PC-3 (cell line): ENCODE measurements at regions not wholly inside any gene's neighbourhood (a gene's known extent, or its start where the extent isn't known, plus 50 kb on each side); places are given as distances from the start of the nearest gene placed in this dataset.

Source experiments
- ATAC-seq: fragments of 200-7000 bp; cut with Tn5 transposase; 2 replicates; pipeline ENCODE4 v1.9.1; 2020; ENCODE audit warnings: mild to moderate bottlenecking, moderate library complexity
- BruUV-seq: library from RNA; stranded (reverse); fragments of 400-500 nt; replicated peaks from 2 replicates; lab custom pipeline; 2021; lab: Mats Ljungman, UMichigan
- CTCF ChIA-PET: fragments of 300-600 bp; sonication (Branson Sonifier 250); formaldehyde crosslinking; loops from one replicate; lab custom pipeline; 2022; ENCODE audit warnings: antibody characterized with exemption; lab: Charles Lee
- POLR2A ChIA-PET: fragments of 300-600 bp; sonication (Branson Sonifier 250); formaldehyde crosslinking; loops from one replicate; lab custom pipeline; 2022; ENCODE audit warnings: antibody characterized with exemption; ENCODE audit not compliant: unreplicated experiment; lab: Charles Lee
- DNase-seq: peaks from one replicate; pipeline ENCODE4 v3.0.0-alpha.2; 2015
- H2AFZ ChIP-seq: fragments of 300-600 bp; sonication (generic); 2 replicates; pipeline ENCODE4 v1.6.0; 2016; ENCODE audit warnings: antibody characterized with exemption, low read length
- H3F3A ChIP-seq: fragments of 300-600 bp; sonication (generic); one replicate; pipeline ENCODE4 v1.6.0; 2017; ENCODE audit warnings: antibody characterized with exemption, low read length, control low read depth, mild to moderate bottlenecking; ENCODE audit not compliant: unreplicated experiment
- H3K27ac ChIP-seq: fragments of 300-600 bp; sonication (generic); 2 replicates; pipeline ENCODE4 v1.5.1; 2016; ENCODE audit warnings: mild to moderate bottlenecking, low read length
- H3K27me3 ChIP-seq: fragments of 300-600 bp; sonication (generic); 2 replicates; pipeline ENCODE4 v1.6.1; 2016; ENCODE audit warnings: low read length, mixed read lengths
- H3K36me3 ChIP-seq: fragments of 300-600 bp; sonication (generic); 2 replicates; pipeline ENCODE4 v1.6.1; 2016; ENCODE audit warnings: low read depth, mixed run types, low read length, mixed read lengths
- H3K4me1 ChIP-seq: fragments of 300-600 bp; sonication (generic); 2 replicates; pipeline ENCODE4 v1.5.1; 2016; ENCODE audit warnings: low read length; ENCODE audit not compliant: insufficient read depth
- H3K4me2 ChIP-seq: fragments of 300-600 bp; sonication (generic); 2 replicates; pipeline ENCODE4 v1.6.0; 2016; ENCODE audit warnings: low read length
- H3K4me3 ChIP-seq: fragments of 300-600 bp; sonication (generic); 2 replicates; pipeline ENCODE4 v1.5.1; 2016; ENCODE audit warnings: mild to moderate bottlenecking, low read length, mixed read lengths
- H3K79me2 ChIP-seq: fragments of 300-600 bp; sonication (generic); 2 replicates; pipeline ENCODE4 v1.6.1; 2017; ENCODE audit warnings: low read length, mixed read lengths
- H3K9ac ChIP-seq: fragments of 300-600 bp; sonication (generic); 2 replicates; pipeline ENCODE4 v1.6.0; 2016; ENCODE audit warnings: mild to moderate bottlenecking, low read length
- H3K9me2 ChIP-seq: fragments of 300-600 bp; sonication (generic); replicated peaks from 2 replicates; pipeline ENCODE4 v1.6.1; 2016; ENCODE audit warnings: mixed run types, low read length, mixed read lengths
- H3K9me3 ChIP-seq: fragments of 300-600 bp; sonication (generic); 2 replicates; pipeline ENCODE4 v1.6.1; 2016; ENCODE audit warnings: low read length, mixed read lengths
- H4K20me1 ChIP-seq: fragments of 300-600 bp; sonication (generic); 2 replicates; pipeline ENCODE4 v1.6.1; 2016; ENCODE audit warnings: low read length, mixed read lengths
- CTCF ChIP-seq: fragments of 300-600 bp; sonication (generic); conservative IDR thresholded peaks from 2 replicates; pipeline ENCODE4 v1.5.1; 2017; ENCODE audit warnings: antibody characterized with exemption, low read depth, mild to moderate bottlenecking, low read length
- EZH2 ChIP-seq: fragments of 300-600 bp; sonication (generic); IDR thresholded peaks from one replicate; pipeline ENCODE4 v1.6.1; 2017; ENCODE audit warnings: antibody characterized with exemption, mild to moderate bottlenecking, low read length; ENCODE audit not compliant: unreplicated experiment
- EZH2phosphoT487 ChIP-seq: fragments of 300-600 bp; sonication (generic); IDR thresholded peaks from 2 replicates; pipeline ENCODE4 v1.6.1; 2018; ENCODE audit warnings: mild to moderate bottlenecking, antibody characterized with exemption, low read length, borderline replicate concordance
- intact Hi-C: fragments of 100-400 bp; cut with micrococcal nuclease; formaldehyde crosslinking; loops from 2 replicates; pipeline ENCODE4 v1.9.0; 2023

GRCh38 chr2:52368141-52368540 is 1336.2 kb upstream of the NRXN1 start:
- Histone ChIP-seq H3K4me3 (no peak overlapping the region), H3K4me2 (no peak overlapping the region), H3K36me3 (no peaks in the 10 kb centered on the region), H3K9me3 (no peaks in the 10 kb centered on the region), H3K4me1 (no peaks in the 10 kb centered on the region), H3F3A (no peaks in the 10 kb centered on the region), H3K27me3 (no peaks in the 10 kb centered on the region), H3K9me2 (no peaks in the 10 kb centered on the region), H4K20me1 (no peaks in the 10 kb centered on the region), H3K79me2 (no peaks in the 10 kb centered on the region), H3K9ac (no peak overlapping the region), H2AFZ (no peak overlapping the region), H3K27ac (no peak overlapping the region)
- no peak for DNase-seq
- intact Hi-C loops, result no loop called here
- TF ChIP-seq EZH2 (no peak), EZH2phosphoT487 (no peak), CTCF (no peak)
- BruUV-seq, result no TSS peak
- ChIA-PET POLR2A (no interaction called here), CTCF (no interaction called here)
- ATAC-seq, result no peak

DNA sequence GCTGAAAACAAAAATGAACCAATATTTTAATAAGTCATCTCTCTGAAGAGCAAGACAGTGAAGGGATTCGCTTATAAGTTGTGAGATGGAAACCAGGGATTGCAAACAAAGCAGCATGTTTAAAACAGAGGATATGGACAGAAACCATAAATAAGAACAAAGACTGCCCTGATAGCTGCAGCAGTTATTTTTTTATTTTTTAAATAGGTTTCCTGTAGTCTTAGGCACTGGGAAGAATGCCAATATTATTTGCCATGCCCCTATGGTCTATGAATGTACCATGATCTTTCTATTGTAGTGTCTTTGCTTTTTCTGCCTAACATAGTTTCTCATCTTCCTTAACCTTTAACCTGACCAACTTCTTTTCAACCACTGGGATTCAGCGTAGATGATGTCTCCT is 1334.0 kb upstream of the NRXN1 start:
- no peaks in the 10 kb centered on the region for H3K36me3 ChIP-seq
- H3K27ac ChIP-seq, result no peak overlapping the region
- H3K4me3 ChIP-seq, result no peak overlapping the region
- no peak overlapping the region for H2AFZ ChIP-seq
- H3K79me2 ChIP-seq, result no peaks in the 10 kb centered on the region
- H3F3A ChIP-seq, result no peaks in the 10 kb centered on the region
- H3K4me1 ChIP-seq, result no peaks in the 10 kb centered on the region
- CTCF ChIA-PET, result no interaction called here
- POLR2A ChIA-PET, result no interaction called here
- no peaks in the 10 kb centered on the region for H3K27me3 ChIP-seq
- H3K9ac ChIP-seq, result no peak overlapping the region
- intact Hi-C loops, result no loop called here
- H4K20me1 ChIP-seq, result no peaks in the 10 kb centered on the region
- TF ChIP-seq CTCF (no peak), EZH2phosphoT487 (no peak), EZH2 (no peak)
- no peaks in the 10 kb centered on the region for H3K9me3 ChIP-seq
- no peaks in the 10 kb centered on the region for H3K9me2 ChIP-seq
- DNase-seq, result no peak
- H3K4me2 ChIP-seq, result no peak overlapping the region
- no TSS peak for BruUV-seq
- no peak for ATAC-seq

DNA sequence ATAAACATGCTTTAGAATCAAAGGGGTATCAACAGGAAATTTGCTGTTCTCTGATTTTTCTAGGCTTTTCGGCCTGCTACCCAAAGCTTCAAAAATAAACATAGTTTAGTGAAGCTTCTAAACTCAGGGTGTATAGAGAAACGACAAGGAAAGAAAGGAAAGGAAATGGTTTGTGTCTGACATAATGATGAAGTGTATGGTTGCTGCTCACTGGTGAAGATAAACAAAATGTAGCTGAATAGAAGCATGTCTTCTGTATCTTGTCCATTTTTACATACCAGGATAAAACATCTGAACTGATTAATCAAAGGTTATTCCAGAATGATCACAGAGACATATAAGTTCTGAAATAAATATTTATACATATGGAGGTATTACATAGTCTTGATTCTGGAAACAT is 1324.6 kb upstream of the NRXN1 start:
- CTCF ChIA-PET, result no interaction called here
- intact Hi-C loops, result no loop called here
- H3K9me3 ChIP-seq, result no peaks in the 10 kb centered on the region
- H3K9me2 ChIP-seq, result no peaks in the 10 kb centered on the region
- no peak overlapping the region for H2AFZ ChIP-seq
- no peaks in the 10 kb centered on the region for H3F3A ChIP-seq
- ATAC-seq (no peak), DNase-seq (no peak)
- POLR2A ChIA-PET, result no interaction called here
- H3K36me3 ChIP-seq, result no peaks in the 10 kb centered on the region
- H3K9ac ChIP-seq, result no peak overlapping the region
- H3K4me3 ChIP-seq, result no peak overlapping the region
- H4K20me1 ChIP-seq, result no peaks in the 10 kb centered on the region
- TF ChIP-seq CTCF, result no peak
- no peak for TF ChIP-seq EZH2phosphoT487
- no peak for TF ChIP-seq EZH2
- no peaks in the 10 kb centered on the region for H3K27me3 ChIP-seq
- no peak overlapping the region for H3K27ac ChIP-seq
- H3K79me2 ChIP-seq, result no peaks in the 10 kb centered on the region
- BruUV-seq, result no TSS peak
- no peaks in the 10 kb centered on the region for H3K4me1 ChIP-seq
- H3K4me2 ChIP-seq, result no peak overlapping the region
